PFSK-1 (cell line): ENCODE measurements at regions not wholly inside any gene's neighbourhood (a gene's known extent, or its start where the extent isn't known, plus 50 kb on each side); places are given as distances from the start of the nearest gene placed in this dataset.

ENCODE experiments used
- FOXP2 ChIP-seq: optimal IDR thresholded peaks from 2 replicates; pipeline ENCODE3; 2011; ENCODE audit warnings: borderline replicate concordance, control low read depth, inconsistent platforms; ENCODE audit not compliant: insufficient read depth; ENCODE audit errors: extremely low read length, extremely low read depth
- POLR2AphosphoS5 ChIP-seq: IDR thresholded peaks from 2 replicates; pipeline ENCODE4 v1.6.1; 2012; ENCODE audit warnings: low read depth, mild to moderate bottlenecking, control low read depth, low read length, moderate library complexity
- SIN3A ChIP-seq: IDR thresholded peaks from 2 replicates; pipeline ENCODE4 v1.6.1; 2012; ENCODE audit warnings: mild to moderate bottlenecking, low read length, moderate library complexity, borderline replicate concordance; ENCODE audit not compliant: insufficient read depth
- TAF1 ChIP-seq: IDR thresholded peaks from 2 replicates; pipeline ENCODE4 v1.6.1; 2012; ENCODE audit warnings: low read length, control low read depth, borderline replicate concordance; ENCODE audit not compliant: insufficient read depth
- TF ChIP-seq, protein P1 (sequence below), 2 experiments: IDR thresholded peaks; 2 replicates each; pipeline versions ENCODE4 v1.6.1 to v1.8.0; 2011 to 2012; ENCODE audit warnings: low read depth in 2 of 2, low read length in 2 of 2, control low read depth in 1 of 2, inconsistent platforms in 1 of 2, mild to moderate bottlenecking in 1 of 2, moderate library complexity in 1 of 2; ENCODE audit not compliant: insufficient read depth in 1 of 2

DNA sequence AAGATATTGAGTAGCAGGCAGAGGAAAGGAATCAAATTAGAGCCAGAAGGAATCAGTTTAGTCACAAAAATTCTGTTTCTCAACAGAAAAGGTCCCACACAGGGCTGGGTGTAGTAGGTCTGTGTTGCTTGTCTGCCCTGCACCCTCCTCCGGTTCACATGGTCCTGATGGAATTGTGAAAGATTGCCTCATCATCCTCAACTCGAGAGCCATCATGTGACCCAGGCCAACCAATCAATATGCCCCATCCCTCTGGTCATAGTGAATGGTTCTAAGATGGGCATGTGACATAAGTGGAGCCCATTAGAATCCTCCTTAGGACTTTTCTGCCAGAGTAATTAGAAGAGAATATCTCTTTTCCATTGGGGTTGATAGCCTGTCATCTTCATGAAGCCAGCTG is 56.7 kb upstream of the RAD23B start:
- TF ChIP-seq TAF1 (no peak), POLR2AphosphoS5 (no peak), FOXP2 (no peak), SIN3A (no peak)
- TF ChIP-seq, protein P1, sequence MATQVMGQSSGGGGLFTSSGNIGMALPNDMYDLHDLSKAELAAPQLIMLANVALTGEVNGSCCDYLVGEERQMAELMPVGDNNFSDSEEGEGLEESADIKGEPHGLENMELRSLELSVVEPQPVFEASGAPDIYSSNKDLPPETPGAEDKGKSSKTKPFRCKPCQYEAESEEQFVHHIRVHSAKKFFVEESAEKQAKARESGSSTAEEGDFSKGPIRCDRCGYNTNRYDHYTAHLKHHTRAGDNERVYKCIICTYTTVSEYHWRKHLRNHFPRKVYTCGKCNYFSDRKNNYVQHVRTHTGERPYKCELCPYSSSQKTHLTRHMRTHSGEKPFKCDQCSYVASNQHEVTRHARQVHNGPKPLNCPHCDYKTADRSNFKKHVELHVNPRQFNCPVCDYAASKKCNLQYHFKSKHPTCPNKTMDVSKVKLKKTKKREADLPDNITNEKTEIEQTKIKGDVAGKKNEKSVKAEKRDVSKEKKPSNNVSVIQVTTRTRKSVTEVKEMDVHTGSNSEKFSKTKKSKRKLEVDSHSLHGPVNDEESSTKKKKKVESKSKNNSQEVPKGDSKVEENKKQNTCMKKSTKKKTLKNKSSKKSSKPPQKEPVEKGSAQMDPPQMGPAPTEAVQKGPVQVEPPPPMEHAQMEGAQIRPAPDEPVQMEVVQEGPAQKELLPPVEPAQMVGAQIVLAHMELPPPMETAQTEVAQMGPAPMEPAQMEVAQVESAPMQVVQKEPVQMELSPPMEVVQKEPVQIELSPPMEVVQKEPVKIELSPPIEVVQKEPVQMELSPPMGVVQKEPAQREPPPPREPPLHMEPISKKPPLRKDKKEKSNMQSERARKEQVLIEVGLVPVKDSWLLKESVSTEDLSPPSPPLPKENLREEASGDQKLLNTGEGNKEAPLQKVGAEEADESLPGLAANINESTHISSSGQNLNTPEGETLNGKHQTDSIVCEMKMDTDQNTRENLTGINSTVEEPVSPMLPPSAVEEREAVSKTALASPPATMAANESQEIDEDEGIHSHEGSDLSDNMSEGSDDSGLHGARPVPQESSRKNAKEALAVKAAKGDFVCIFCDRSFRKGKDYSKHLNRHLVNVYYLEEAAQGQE (IDR thresholded peaks at IDR 0.05; ENCODE audit: insufficient read depth in 1 of 2, low read depth in 2 of 2, low read length in 2 of 2): no peak

GRCh38 chr9:107227774-107228173 is 55.3 kb upstream of the RAD23B start:
- TF ChIP-seq, protein P1 (IDR thresholded peaks at IDR 0.05; ENCODE audit: insufficient read depth in 1 of 2, low read depth in 2 of 2, low read length in 2 of 2): no peak
- TF ChIP-seq FOXP2: no peak
- TF ChIP-seq TAF1: no peak
- TF ChIP-seq POLR2AphosphoS5: no peak
- no peak for TF ChIP-seq SIN3A

DNA sequence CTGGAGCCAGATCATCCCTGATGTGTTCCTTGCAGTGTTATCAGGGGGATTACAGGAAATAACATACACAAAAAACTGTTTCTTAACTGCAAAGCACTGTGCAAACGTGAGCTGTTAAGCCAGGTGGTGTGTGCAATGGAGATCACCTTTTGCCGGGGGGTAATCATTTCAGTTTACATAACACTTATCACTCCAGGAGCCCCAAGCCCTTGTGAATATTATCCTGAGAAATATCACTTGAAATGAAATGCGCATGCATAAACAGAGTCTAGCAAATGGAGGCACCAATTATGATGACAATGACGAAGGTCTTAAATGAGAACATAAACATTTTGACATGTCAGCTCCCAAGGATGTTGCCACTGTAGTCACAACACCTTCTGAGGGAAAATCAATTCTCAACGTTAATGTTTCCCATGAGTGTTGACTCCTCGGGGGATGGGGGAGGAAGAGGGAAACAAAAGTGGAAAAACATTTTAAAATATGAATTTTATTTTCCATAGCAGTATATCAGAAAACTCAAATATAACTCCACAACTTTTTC is 54.5 kb upstream of the RAD23B start:
- no peak for TF ChIP-seq FOXP2
- TF ChIP-seq TAF1: no peak
- no peak for TF ChIP-seq POLR2AphosphoS5
- no peak for TF ChIP-seq SIN3A
- TF ChIP-seq, protein P1 (IDR thresholded peaks at IDR 0.05; ENCODE audit: insufficient read depth in 1 of 2, low read depth in 2 of 2, low read length in 2 of 2): no peak

DNA sequence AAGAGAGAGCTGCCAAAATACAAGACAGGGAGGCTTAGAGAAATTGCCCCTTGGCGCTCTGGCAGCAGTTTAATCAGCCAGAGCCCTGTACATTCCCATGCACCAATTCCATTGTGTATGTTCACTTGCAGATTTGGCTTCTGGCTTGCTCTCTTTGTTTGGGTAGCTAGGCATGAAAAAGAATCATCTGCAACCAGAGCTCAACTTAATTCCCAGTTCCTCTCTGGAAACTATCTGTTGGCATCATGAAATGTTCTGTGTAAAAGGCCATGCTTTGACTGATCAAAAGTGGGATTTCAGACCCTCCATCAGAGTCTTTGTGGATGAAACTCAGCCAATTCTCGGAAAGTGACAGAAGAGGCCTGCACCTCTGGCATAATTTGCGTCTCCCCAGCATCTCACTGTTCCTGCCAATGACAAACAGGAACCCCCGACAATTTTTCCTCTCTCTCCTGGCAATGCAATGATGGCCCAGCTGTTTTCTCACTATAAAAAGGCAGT is 53.8 kb upstream of the RAD23B start:
- TF ChIP-seq TAF1 (no peak), SIN3A (no peak), POLR2AphosphoS5 (no peak), FOXP2 (no peak)
- TF ChIP-seq, protein P1 (IDR thresholded peaks at IDR 0.05; ENCODE audit: insufficient read depth in 1 of 2, low read depth in 2 of 2, low read length in 2 of 2): no peak
